ENCODE measurements at regions not wholly inside any gene's neighbourhood (a gene's known extent, or its start where the extent isn't known, plus 50 kb on each side); places are given as distances from the start of the nearest gene placed in this dataset.
"Not testable (repeated sequence)": the region's sequence is repeated elsewhere in the genome, so short reads cannot be mapped to it uniquely, and the experiment has no call there.

GRCh38 chr3:89714237-89714636 is 606.8 kb downstream of the EPHA3 start:
- no peak overlapping the region for H3K4me3 ChIP-seq (ENCODE audit: low read length)
- DNase-seq (ENCODE audit: low read depth, low spot score): no peak

DNA sequence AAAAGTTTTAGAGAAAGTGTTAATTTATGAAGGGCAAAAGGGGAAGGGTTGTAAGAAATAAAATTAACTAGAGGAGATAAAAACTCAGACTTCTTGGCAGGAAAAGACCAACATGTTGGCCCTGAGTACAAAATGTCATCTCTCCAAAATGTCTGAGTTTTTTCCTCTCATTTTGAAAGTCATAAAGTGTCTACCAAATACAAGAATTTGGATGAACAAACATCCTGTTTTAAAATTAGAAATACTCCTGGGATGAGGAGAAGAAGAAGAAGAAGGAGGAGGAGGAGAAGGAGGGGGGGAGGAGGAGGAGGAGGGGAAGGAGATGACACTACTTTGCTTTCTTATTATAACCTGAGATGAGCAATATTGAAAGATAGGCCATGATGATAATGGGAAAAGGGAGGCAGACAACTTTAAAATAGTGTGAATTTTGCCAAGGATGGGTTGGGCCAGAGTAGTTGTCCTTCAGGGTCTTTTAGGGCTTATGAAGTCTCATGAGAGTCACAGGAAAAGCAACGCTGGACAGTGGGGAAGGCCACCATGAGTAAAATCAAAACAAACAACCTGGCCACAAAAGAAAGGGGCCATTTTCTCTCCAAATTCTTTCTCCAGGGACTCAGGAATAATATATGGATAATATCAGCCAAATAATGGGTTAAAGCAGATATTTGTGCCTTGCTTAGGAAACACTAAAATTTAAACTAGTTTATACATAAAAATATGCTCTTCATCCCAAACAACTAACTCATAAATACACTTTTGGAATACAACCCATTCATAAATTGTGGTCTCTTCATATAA is 632.9 kb downstream of the EPHA3 start:
- DNase-seq (ENCODE audit: low read depth, low spot score): no peak
- H3K4me3 ChIP-seq (ENCODE audit: low read length): no peak overlapping the region

GRCh38 chr3:89740881-89741177 is 633.4 kb downstream of the EPHA3 start:
- DNase-seq (ENCODE audit: low read depth, low spot score): no peak

GRCh38 chr3:89742546-89742945 is 635.1 kb downstream of the EPHA3 start:
- H3K4me3 ChIP-seq (ENCODE audit: low read length): no peak overlapping the region
- DNase-seq (ENCODE audit: low read depth, low spot score): no peak

More at GRCh38 chr3:89740881-89741177, 633.4 kb downstream of the EPHA3 start:
- H3K4me3 ChIP-seq (ENCODE audit: low read length): no peak overlapping the region

DNA sequence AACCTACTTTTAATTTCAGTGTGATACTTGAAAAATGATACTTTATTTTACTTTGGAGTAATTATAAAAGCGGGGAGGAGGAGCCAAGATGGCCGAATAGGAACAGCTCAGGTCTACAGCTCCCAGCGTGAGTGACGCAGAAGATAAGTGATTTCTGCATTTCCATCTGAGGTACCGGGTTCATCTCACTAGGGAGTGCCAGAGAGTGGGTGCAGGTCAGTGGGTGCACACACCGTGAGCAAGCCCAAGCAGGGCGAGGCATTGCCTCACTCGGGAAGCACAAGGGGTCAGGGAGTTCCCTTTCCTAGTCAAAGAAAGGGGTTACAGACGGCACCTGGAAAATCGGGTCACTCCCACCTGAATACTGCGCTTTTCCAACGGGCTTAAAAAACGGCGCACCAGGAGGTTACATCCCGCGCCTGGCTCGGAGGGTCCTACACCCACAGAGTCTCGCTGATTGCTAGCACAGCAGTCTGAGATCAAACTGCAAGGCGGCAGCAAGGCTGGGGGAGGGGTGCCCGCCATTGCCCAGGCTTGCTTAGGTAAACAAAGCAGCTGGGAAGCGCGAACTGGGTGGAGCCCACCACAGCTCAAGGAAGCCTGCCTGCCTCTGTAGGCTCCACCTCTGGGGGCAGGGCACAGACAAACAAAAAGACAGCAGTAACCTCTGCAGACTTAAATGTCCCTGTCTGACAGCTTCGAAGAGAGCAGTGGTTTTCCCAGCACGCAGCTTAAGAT is 640.3 kb downstream of the EPHA3 start:
- not testable (repeated sequence) for DNase-seq (ENCODE audit: low read depth, low spot score); H3K4me3 ChIP-seq (ENCODE audit: low read length)

DNA sequence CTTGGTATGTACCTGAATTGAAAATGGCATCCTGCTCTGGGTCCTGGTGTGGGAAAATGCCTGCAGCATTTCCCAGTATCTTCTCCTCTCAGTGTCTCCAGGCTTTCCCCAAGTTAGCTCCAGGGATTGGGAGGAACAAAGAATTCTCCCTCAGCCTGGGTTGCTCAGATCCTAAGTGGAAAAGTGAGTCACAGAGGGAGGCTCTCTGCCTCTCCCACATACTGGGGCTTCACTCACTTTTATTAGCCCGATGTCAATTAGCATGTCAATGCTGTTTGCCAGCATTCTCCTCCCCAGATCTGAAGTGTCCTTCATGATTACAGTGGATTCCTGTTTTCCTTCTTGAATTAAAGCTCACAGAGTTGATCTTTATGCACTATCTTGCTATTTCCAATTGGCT is 655.0 kb downstream of the EPHA3 start:
- DNase-seq (ENCODE audit: low read depth, low spot score): no peak
- no peak overlapping the region for H3K4me3 ChIP-seq (ENCODE audit: low read length)

DNA sequence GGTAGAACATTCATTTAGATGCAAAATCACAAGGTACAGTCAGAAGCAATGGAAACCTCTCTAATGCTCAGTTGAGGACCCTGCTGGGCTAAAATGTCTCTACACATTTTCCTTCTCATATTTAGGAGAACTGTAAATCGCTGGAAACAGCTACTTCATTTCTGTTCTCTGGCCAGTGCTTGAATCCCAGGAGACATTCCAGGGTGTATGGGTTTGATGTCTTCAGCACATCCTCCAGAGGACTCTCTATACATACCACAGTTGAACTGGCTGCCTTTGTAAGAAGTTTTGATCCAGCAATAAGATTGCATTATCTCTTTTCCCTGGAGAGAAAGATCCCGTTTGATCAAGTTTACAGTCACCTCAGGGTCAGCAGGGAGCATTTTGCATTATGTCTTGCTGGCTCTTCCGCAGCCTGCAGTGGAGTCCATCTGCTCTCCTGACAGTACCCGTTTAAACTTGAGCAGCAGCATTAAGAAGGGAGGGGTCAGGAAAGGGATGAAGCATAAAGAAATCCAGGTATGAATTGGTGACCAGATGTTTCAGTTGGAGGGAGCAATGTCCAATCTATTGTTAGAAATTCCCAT is 676.0 kb downstream of the EPHA3 start:
- DNase-seq (ENCODE audit: low read depth, low spot score): no peak
- H3K4me3 ChIP-seq (ENCODE audit: low read length): no peak overlapping the region

- no peak overlapping the region for H3K4me3 ChIP-seq (ENCODE audit: low read length)
- DNase-seq (ENCODE audit: low read depth, low spot score): no peak
Observed at GRCh38 chr3:89787485-89787884, 680.1 kb downstream of the EPHA3 start.

- no peak overlapping the region for H3K4me3 ChIP-seq (ENCODE audit: low read length)
- no peak for DNase-seq (ENCODE audit: low read depth, low spot score)
Observed at GRCh38 chr3:89787979-89788378, 680.6 kb downstream of the EPHA3 start.

- H3K4me3 ChIP-seq (ENCODE audit: low read length): no peak overlapping the region
- DNase-seq (ENCODE audit: low read depth, low spot score): no peak
Observed at GRCh38 chr3:89795506-89795905, 688.1 kb downstream of the EPHA3 start.

- H3K4me3 ChIP-seq (ENCODE audit: low read length): no peak overlapping the region
- no peak for DNase-seq (ENCODE audit: low read depth, low spot score)
Observed at GRCh38 chr3:89802881-89803280, 695.5 kb downstream of the EPHA3 start.

DNA sequence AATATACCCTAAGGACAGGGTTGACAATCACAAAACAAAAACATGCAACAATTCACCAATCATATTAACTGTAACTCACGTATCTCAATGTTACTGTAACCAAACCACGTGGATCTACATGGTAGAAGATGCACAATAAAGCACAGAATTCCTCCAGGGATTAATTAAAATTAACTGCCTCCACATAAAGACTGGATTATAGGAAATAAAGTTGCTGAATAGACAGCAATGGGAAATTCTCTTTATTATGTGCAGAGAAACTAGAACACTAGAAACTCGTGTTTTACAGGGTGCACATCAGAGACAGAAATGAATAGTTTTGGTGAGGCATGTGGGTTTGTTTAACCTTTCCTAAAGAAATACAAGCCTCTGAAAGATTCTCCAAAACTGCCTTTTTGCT is 696.3 kb downstream of the EPHA3 start:
- no peak overlapping the region for H3K4me3 ChIP-seq (ENCODE audit: low read length)
- no peak for DNase-seq (ENCODE audit: low read depth, low spot score)

GRCh38 chr3:89806166-89806565 is 698.7 kb downstream of the EPHA3 start:
- no peak overlapping the region for H3K4me3 ChIP-seq (ENCODE audit: low read length)
- DNase-seq (ENCODE audit: low read depth, low spot score): no peak

DNA sequence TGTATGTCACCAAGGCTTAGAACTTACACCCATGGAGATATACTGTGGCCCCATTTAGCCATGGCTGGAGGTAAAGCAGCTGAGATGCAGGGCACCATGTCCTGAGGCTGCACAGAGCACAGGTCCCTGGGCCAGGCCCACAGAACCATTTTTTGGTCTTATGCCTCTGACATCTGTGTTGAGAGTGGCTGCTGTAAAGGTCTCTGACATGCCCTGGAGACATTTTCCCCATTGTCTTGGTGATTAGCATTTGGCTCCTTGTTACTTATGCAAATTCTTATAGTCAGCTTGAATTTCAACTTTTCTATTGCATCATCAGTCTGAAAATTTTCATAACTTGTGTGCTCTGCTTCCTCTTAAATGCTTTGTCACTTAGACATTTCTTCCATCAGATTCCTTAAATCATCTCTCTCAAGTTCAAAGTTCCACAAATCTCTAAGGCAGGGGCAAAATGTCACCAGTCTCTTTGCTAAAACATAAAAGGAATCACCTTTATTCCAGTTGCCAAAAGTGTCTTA is 701.3 kb downstream of the EPHA3 start:
- DNase-seq (ENCODE audit: low read depth, low spot score): no peak
- H3K4me3 ChIP-seq (ENCODE audit: low read length): no peak overlapping the region

DNA sequence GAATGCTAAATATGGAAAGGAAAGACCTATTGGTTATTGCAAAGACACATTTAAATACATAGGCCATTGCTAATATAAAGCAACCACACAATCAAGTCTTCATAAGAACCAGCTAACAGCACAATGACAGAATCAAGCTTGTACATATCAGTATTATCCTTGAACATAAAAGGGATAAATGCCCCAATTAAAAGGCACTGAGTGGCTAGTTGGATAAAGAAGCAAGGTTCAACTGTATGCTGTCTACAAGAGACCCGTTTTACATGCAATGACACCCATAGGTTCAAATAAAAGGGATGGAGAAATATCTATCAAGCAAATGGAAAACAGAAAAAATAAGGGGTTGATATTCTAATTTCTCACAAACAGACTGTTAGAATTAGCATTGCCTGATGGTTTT is 706.1 kb downstream of the EPHA3 start:
- DNase-seq (ENCODE audit: low read depth, low spot score): no peak
- H3K4me3 ChIP-seq (ENCODE audit: low read length): no peak overlapping the region

DNA sequence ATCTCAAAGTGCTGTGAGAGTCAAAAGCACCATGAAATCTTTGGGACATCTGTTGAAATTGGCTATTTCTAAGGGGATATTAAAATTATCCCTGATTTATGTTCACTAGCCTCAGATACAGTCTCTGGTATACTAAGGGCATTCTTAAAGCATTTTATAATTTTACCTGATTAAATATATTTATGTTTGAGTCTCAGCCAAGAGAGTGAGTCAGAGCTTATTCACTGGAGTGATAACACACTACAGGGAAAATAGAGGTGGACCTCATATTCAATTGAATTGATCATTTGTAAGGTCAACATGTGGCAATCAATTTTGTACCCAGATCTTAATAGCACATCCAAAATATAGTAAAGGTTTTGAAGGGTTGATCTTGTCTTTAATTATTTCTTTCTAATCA is 733.6 kb downstream of the EPHA3 start:
- DNase-seq (ENCODE audit: low read depth, low spot score): no peak
- H3K4me3 ChIP-seq (ENCODE audit: low read length): no peak overlapping the region

- H3K4me3 ChIP-seq (ENCODE audit: low read length): no peak overlapping the region
- DNase-seq (ENCODE audit: low read depth, low spot score): no peak
Observed at GRCh38 chr3:89845053-89845452, 737.6 kb downstream of the EPHA3 start.

DNA sequence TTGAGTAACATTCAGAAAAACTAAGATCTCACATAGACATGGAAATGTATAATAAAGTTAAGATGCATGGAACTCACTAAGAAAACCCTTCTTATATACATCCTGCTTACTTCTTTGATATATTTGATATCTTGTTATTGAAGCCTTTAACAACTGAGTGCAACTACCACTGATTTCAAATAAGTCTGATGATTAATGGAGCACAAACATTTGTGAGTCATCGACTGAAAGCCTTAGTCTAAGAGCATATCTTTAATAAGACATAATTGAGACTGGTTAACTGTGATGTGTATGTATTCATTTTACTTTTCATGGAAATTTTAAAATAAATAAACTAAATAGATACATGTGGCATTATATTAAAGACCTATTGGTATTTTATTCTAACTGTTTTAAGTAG is 740.5 kb downstream of the EPHA3 start:
- no peak for DNase-seq (ENCODE audit: low read depth, low spot score)
- no peak overlapping the region for H3K4me3 ChIP-seq (ENCODE audit: low read length)

DNA sequence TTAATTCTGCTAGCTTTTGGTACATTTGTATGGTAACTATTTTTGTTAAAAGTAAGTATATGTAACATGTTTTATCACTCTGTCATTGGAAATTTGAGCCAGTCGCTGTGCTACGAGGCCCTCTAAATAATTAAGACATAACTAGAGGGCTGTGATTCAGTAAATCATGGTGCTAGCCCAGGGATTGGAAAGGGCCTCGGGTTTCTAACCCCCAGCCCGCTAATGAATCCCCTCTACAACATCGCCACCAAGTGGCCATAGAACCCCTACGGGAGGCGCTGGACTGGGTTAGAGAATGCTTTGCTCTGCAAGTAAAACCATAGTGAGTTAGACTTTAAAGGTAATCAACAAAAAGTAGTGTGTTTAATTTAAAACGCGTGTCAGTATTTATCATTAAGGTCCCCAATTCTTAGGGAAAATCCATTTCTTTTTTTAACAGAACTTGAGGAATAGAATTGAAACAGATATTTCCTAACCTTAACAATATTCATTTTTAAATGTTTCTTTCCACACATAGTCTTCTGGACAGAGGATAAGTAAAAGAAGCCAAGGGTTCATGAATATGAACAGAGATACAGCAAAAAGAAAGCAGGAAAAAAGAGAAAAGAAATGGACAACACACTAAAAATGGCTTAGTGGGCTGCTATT is 744.7 kb downstream of the EPHA3 start:
- H3K4me3 ChIP-seq (ENCODE audit: low read length): no peak overlapping the region
- peak; percentile 14 for DNase-seq (ENCODE audit: low read depth, low spot score)

- no peak overlapping the region for H3K4me3 ChIP-seq (ENCODE audit: low read length)
- DNase-seq (ENCODE audit: low read depth, low spot score): no peak
Observed at GRCh38 chr3:89859757-89860156, 752.3 kb downstream of the EPHA3 start.
